HCT116 (cell line): ENCODE measurements at regions not wholly inside any gene's neighbourhood (a gene's known extent, or its start where the extent isn't known, plus 50 kb on each side); places are given as distances from the start of the nearest gene placed in this dataset.

ENCODE experiments used
- ATAC-seq: fragments of 200-7000 bp; cut with Tn5 transposase; 2 replicates; pipeline ENCODE4 v1.9.1; 2020; ENCODE audit warnings: mild to moderate bottlenecking, moderate library complexity
- BruUV-seq: library from RNA; stranded (reverse); fragments of 400-500 nt; replicated peaks from 2 replicates; lab custom pipeline; 2021; lab: Mats Ljungman, UMichigan
- CTCF ChIA-PET: fragments of 300-600 bp; sonication (Branson Sonifier 250); formaldehyde crosslinking; loops from one replicate; lab custom pipeline; 2021; ENCODE audit warnings: antibody characterized with exemption; lab: Charles Lee
- POLR2A ChIA-PET: fragments of 300-600, 350-600 bp; sonication (Branson Sonifier 250); formaldehyde crosslinking; loops from one replicate; lab custom pipeline; 2021; ENCODE audit warnings: antibody characterized with exemption; lab: Charles Lee
- RAD21 ChIA-PET, 2 experiments: fragments of 300-600 bp; sonication (Branson Sonifier 250); formaldehyde crosslinking; loops; one replicate each; lab custom pipeline; 2023; ENCODE audit warnings: low total read pairs in 2 of 2; ENCODE audit not compliant: uncharacterized antibody in 2 of 2, unreplicated experiment in 2 of 2, low non-redundant PET in 1 of 2; lab: Charles Lee
- DNase-seq: peaks from one replicate; pipeline ENCODE4 v3.0.0-alpha.2; 2010; ENCODE audit warnings: low read depth, low spot score
- H2AFZ ChIP-seq: fragments of 200-600 bp; shearing (Covaris generic), sonication (generic); 2 replicates; pipeline ENCODE4 v1.6.1; 2017; ENCODE audit warnings: low read depth, mixed run types, mixed read lengths, antibody characterized with exemption, low read length; ENCODE audit not compliant: poor library complexity, severe bottlenecking
- H3K27ac ChIP-seq: 2 replicates; pipeline ENCODE4 v1.5.1; 2012; ENCODE audit warnings: low read depth, low read length
- H3K27me3 ChIP-seq: fragments of 200-600 bp; sonication (generic); 2 replicates; pipeline ENCODE4 v1.6.1; 2016; ENCODE audit warnings: mixed run types, low read length, mixed read lengths; ENCODE audit not compliant: insufficient read depth
- H3K36me3 ChIP-seq, 2 experiments: fragments of 200-500 bp in 1 of 2; fragments of 200-600 bp in 1 of 2; sonication (Bioruptor generic) in 1 of 2; sonication (generic) in 1 of 2; 2 replicates each; pipeline versions ENCODE4 v1.5.1 to v1.6.1; 2014 to 2016; ENCODE audit warnings: low read length in 2 of 2, inconsistent platforms in 1 of 2, mixed read lengths in 1 of 2, mixed run types in 1 of 2; ENCODE audit not compliant: insufficient read depth in 2 of 2, control insufficient read depth in 1 of 2
- H3K4me1 ChIP-seq, 2 experiments: fragments of 200-600 bp in 1 of 2; sonication (generic) in 1 of 2; 2 replicates each; pipeline versions ENCODE4 v1.5.1 to v1.6.1; 2012 to 2017; ENCODE audit warnings: low read length in 2 of 2, inconsistent platforms in 1 of 2, mild to moderate bottlenecking in 1 of 2, mixed read lengths in 1 of 2, mixed run types in 1 of 2, moderate library complexity in 1 of 2; ENCODE audit not compliant: insufficient read depth in 2 of 2, control insufficient read depth in 1 of 2
- H3K4me2 ChIP-seq: fragments of 200-600 bp; sonication (generic); 2 replicates; pipeline ENCODE4 v1.6.1; 2017; ENCODE audit warnings: mixed run types, low read length, mixed read lengths
- H3K4me3 ChIP-seq, 2 experiments: fragments of 200-600 bp in 1 of 2; sonication (generic) in 1 of 2; replicated peaks in 1 of 2; 2 replicates each; pipeline ENCODE4 v1.5.1; 2011 to 2016; ENCODE audit warnings: low read length in 2 of 2, control low read depth in 1 of 2, low read depth in 1 of 2, mild to moderate bottlenecking in 1 of 2, mixed read lengths in 1 of 2, mixed run types in 1 of 2
- H3K79me2 ChIP-seq: fragments of 200-600 bp; sonication (generic); 2 replicates; pipeline ENCODE4 v1.6.1; 2017; ENCODE audit warnings: mild to moderate bottlenecking, mixed run types, low read length, moderate library complexity, mixed read lengths; ENCODE audit not compliant: insufficient read depth
- H3K9ac ChIP-seq: fragments of 200-600 bp; sonication (generic); 2 replicates; pipeline ENCODE4 v1.6.1; 2016; ENCODE audit warnings: low read length, mixed read lengths
- H3K9me2 ChIP-seq: fragments of 200-600 bp; sonication (generic), shearing (Covaris generic); 2 replicates; pipeline ENCODE4 v1.6.1; 2017; ENCODE audit warnings: mixed run types, mild to moderate bottlenecking, moderate library complexity; ENCODE audit not compliant: insufficient read depth
- H3K9me3 ChIP-seq, 2 experiments: fragments of 200-500 bp in 1 of 2; fragments of 200-600 bp in 1 of 2; sonication (Bioruptor generic) in 1 of 2; sonication (generic) in 1 of 2; 2 replicates each; pipeline ENCODE4 v1.6.1; 2014 to 2017; ENCODE audit warnings: low read length in 2 of 2, mixed read lengths in 2 of 2, inconsistent platforms in 1 of 2, low read depth in 1 of 2, mild to moderate bottlenecking in 1 of 2, mixed run types in 1 of 2, moderate library complexity in 1 of 2; ENCODE audit not compliant: control insufficient read depth in 1 of 2, insufficient read depth in 1 of 2
- H4K20me1 ChIP-seq: fragments of 200-600 bp; sonication (generic), shearing (Covaris generic); 2 replicates; pipeline ENCODE4 v1.6.1; 2017; ENCODE audit warnings: mixed run types, mild to moderate bottlenecking, moderate library complexity; ENCODE audit not compliant: insufficient read depth
- ATF3 ChIP-seq: IDR thresholded peaks from 2 replicates; pipeline ENCODE4 v1.6.1; 2012
- CEBPB ChIP-seq: IDR thresholded peaks from 2 replicates; pipeline ENCODE4 v1.6.1; 2012; ENCODE audit warnings: low read depth
- CTCF ChIP-seq, 3 experiments: fragments of 200-600 bp in 1 of 3; sonication (generic) in 1 of 3; IDR thresholded peaks in 2 of 3; conservative IDR thresholded peaks in 1 of 3; 2 replicates each; pipeline ENCODE4 v1.5.1; 2012 to 2017; ENCODE audit warnings: low read depth in 2 of 3, low read length in 2 of 3, antibody characterized with exemption in 1 of 3, borderline replicate concordance in 1 of 3, control low read depth in 1 of 3, mild to moderate bottlenecking in 1 of 3, mixed read lengths in 1 of 3, mixed run types in 1 of 3, moderate library complexity in 1 of 3; ENCODE audit not compliant: insufficient read depth in 1 of 3
- ELF1 ChIP-seq: IDR thresholded peaks from 2 replicates; pipeline ENCODE4 v1.6.1; 2012; ENCODE audit warnings: low read depth, borderline replicate concordance
- EZH2 ChIP-seq: fragments of 200-600 bp; sonication (generic); IDR thresholded peaks from 2 replicates; pipeline ENCODE4 v1.6.1; 2017; ENCODE audit warnings: antibody characterized with exemption, mixed run types
- FOSL1 ChIP-seq: IDR thresholded peaks from 2 replicates; pipeline ENCODE4 v1.6.1; 2012; ENCODE audit warnings: low read depth
- MAX ChIP-seq: IDR thresholded peaks from 2 replicates; pipeline ENCODE4 v1.6.1; 2012
- POLR2A ChIP-seq: IDR thresholded peaks from 2 replicates; pipeline ENCODE4 v1.7.0; 2011; ENCODE audit warnings: borderline replicate concordance; ENCODE audit not compliant: insufficient read depth, insufficient read length; ENCODE audit errors: extremely low read depth
- RAD21 ChIP-seq: IDR thresholded peaks from 2 replicates; pipeline ENCODE4 v1.6.1; 2012; ENCODE audit warnings: low read depth, mild to moderate bottlenecking
- REST ChIP-seq: IDR thresholded peaks from 2 replicates; pipeline ENCODE4 v1.6.1; 2012; ENCODE audit warnings: low read depth
- SIN3A ChIP-seq: IDR thresholded peaks from 2 replicates; pipeline ENCODE4 v1.6.1; 2012; ENCODE audit warnings: low read depth
- ZBTB33 ChIP-seq: IDR thresholded peaks from 2 replicates; pipeline ENCODE4 v1.6.1; 2011; ENCODE audit warnings: mild to moderate bottlenecking, low read length, moderate library complexity; ENCODE audit not compliant: insufficient replicate concordance; ENCODE audit errors: extremely low read depth
- intact Hi-C: fragments of 100-400 bp; cut with micrococcal nuclease; formaldehyde crosslinking; loops from 2 replicates; pipeline ENCODE4 v1.10.0; 2022

GRCh38 chr14:97813556-97813955 is 1016.4 kb downstream of the VRK1 start:
- Histone ChIP-seq H3K4me1 (no peaks in the 10 kb centered on the region), H3K9me3 (no peaks in the 10 kb centered on the region; a peak in 1 of 4 replicates), H3K9me2 (no peaks in the 10 kb centered on the region), H3K36me3 (no peaks in the 10 kb centered on the region), H3K27me3 (no peaks in the 10 kb centered on the region), H3K4me2 (no peak overlapping the region), H3K79me2 (no peaks in the 10 kb centered on the region), H3K27ac (no peak overlapping the region), H3K4me3 (no peak overlapping the region), H4K20me1 (no peaks in the 10 kb centered on the region), H3K9ac (no peak overlapping the region), H2AFZ (no peak overlapping the region)
- RAD21 ChIA-PET = no interaction called here
- intact Hi-C loops = no loop called here
- DNase-seq = no peak
- TF ChIP-seq FOSL1 (no peak), SIN3A (no peak), ELF1 (no peak), MAX (no peak)
- BruUV-seq = no TSS peak
- CTCF ChIA-PET = no interaction called here
- POLR2A ChIA-PET = no interaction called here
- no peak for ATAC-seq

- Histone ChIP-seq H3K9ac (no peak overlapping the region), H3K4me1 (no peaks in the 10 kb centered on the region), H3K9me3 (no peaks in the 10 kb centered on the region; a peak in 1 of 4 replicates), H3K27me3 (no peaks in the 10 kb centered on the region), H3K9me2 (no peaks in the 10 kb centered on the region), H3K36me3 (no peaks in the 10 kb centered on the region), H4K20me1 (no peaks in the 10 kb centered on the region), H3K27ac (no peak overlapping the region), H3K4me2 (no peak overlapping the region), H3K4me3 (no peak overlapping the region), H2AFZ (no peak overlapping the region), H3K79me2 (no peaks in the 10 kb centered on the region)
- ChIA-PET CTCF (no interaction called here), POLR2A (no interaction called here), RAD21 (no interaction called here)
- no peak for DNase-seq
- intact Hi-C loops = no loop called here
- no peak for ATAC-seq
- BruUV-seq = no TSS peak
- TF ChIP-seq SIN3A = no peak
- TF ChIP-seq RAD21 = no peak
- no peak for TF ChIP-seq MAX
- TF ChIP-seq POLR2A = no peak
- no peak for TF ChIP-seq ZBTB33
- no peak for TF ChIP-seq FOSL1
- no peak for TF ChIP-seq CTCF (IDR thresholded peaks at IDR 0.05 in 2 of 3, conservative IDR thresholded peaks at IDR 0.05 in 1 of 3; ENCODE audit: borderline replicate concordance in 1 of 3, insufficient read depth in 1 of 3, low read depth in 2 of 3, low read length in 2 of 3)
- TF ChIP-seq REST = no peak
- no peak for TF ChIP-seq EZH2
- TF ChIP-seq CEBPB = no peak
- TF ChIP-seq ATF3 = no peak
Observed at GRCh38 chr14:97820781-97821180, 1023.6 kb downstream of the VRK1 start.
